Stomach (tissue), 4 donors: ENCODE measurements at regions not wholly inside any gene's neighbourhood (a gene's known extent, or its start where the extent isn't known, plus 50 kb on each side); places are given as distances from the start of the nearest gene placed in this dataset.

Source experiments
- CTCF ChIP-seq, 7 experiments: fragments of 450-650 bp in 4 of 7; fragments of 200-600 bp in 3 of 7; sonication (generic) in 3 of 7; IDR thresholded peaks; one replicate each; pipeline ENCODE4 v1.5.1; 2016 to 2019; ENCODE audit warnings: antibody characterized with exemption in 7 of 7, control low read depth in 2 of 7, mild to moderate bottlenecking in 1 of 7
- POLR2A ChIP-seq, 4 donors: fragments of 450-650 bp; IDR thresholded peaks; one replicate each; pipeline ENCODE4 v1.6.1; 2016; ENCODE audit warnings: antibody characterized with exemption in 4 of 4, control low read depth in 2 of 4, mild to moderate bottlenecking in 1 of 4, moderate library complexity in 1 of 4
- POLR2AphosphoS5 ChIP-seq, 3 donors: sonication (generic); formaldehyde crosslinking; IDR thresholded peaks; one replicate each; pipeline ENCODE4 v1.6.1; 2016; ENCODE audit warnings: antibody characterized with exemption in 3 of 3

DNA sequence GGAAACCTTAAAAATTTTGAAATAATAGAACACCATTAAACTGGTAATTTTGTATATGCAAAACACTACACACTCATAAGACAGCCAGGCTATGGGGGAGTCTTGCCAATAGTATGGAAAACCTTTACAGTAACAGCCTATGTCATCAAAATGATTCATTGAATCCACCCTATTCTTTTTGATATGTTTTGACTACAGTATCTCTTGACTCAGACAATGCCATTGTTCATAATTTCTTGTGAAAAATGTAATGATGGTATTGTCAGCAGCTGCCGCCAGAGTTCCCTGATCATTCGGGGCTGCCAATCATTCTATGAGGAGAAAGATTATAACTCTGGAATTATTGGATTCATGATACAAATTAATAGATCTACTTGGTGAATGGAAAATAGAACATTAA, 101.4 kb upstream of the POC5 start:
- TF ChIP-seq CTCF (IDR thresholded peaks at IDR 0.05) (no peak), POLR2A (IDR thresholded peaks at IDR 0.05) (no peak), POLR2AphosphoS5 (IDR thresholded peaks at IDR 0.05) (no peak)
